HG02852 (cell line): ENCODE measurements at regions not wholly inside any gene's neighbourhood (a gene's known extent, or its start where the extent isn't known, plus 50 kb on each side); places are given as distances from the start of the nearest gene placed in this dataset.

Experiments
- ATAC-seq: cut with Tn5 transposase; IDR thresholded peaks from one replicate; pipeline ENCODE4 v1.9.1; 2021; ENCODE audit warnings: mild to moderate bottlenecking, moderate library complexity; ENCODE audit not compliant: unreplicated experiment

DNA sequence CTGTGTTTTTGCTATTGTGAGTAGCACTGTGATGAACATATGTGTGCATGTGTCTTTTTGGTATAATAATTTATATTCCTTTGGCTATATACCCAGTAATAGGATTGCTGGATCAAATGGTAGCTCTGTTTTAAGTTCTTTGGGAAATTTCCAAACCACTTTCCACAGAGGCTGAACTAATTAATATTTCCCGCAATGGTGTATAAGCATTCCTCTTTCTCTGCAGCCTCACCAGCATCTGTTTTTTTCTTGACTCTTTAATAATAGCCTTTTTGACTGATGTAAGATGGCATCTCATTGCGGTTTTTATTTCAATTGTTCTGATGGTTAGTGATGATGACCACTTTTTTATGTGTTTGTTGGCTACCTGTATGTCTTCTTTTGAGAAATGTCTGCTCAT lies 247.7 kb upstream of the NDST3 start:
- ATAC-seq, result no peak

DNA sequence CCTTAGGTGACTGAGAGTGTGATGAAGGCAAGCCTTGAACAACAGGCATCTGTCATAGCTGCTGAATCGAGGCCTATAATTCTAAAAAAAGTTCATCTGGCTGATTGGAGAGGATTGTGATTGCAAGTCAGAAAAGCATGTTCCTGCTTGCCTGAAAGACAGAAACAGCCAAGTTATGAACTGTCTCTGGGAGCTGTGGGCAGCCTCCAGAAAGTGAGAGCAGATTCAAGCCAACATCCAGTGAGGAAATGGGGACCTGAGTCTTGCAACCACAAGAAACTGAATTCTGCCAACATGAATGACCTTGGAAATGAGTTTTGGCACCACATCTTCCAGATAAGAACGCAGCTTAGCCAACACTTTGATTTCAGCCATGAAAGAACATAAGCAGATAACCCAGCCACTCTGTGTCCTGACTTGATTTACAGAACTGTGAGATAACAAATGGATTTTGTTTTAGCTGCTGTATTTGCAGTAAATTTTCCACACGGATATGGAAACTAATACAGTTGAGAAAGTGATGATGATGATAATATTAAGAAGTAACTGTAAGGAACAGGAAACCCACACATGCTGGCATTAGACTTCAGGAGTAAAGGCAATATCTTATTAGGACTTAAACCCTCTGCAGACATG lies 240.3 kb upstream of the NDST3 start:
- no peak for ATAC-seq

DNA sequence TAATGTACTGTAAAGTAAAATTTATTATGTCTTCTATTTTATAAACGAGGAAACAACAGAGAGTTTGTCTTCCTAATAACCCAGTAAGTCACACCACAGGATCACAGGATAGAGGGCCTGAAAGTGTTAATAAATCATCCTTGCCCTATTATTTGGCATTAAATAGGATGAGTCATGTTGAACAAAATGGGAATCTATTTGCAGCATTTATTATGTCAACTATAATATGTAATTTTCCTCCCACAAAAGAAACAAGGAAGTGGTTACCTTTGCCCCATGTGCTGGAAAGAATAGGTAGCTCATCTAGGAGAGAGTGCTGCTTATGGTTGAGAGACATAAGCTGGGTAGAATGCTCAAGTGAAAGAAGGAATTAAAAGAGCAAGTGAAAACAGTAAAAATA lies 237.6 kb upstream of the NDST3 start:
- ATAC-seq, result no peak

DNA sequence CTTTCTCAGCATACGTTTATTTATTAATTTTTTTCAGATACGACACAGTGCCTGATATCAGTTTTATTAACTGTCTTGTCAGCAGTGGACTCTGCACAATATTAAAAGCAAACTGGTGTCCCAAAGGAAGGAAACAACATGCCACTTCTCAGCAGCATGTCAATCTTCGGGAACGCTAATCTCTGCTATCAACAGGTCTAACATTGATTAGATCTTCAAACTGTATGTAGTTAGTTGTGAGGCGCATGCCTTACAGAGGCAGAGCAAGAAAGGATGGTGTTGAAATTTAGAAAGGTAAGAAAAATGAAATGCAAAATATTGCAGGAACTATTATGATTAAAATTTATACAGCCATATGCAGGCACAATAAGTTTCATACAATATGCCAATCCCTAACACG lies 233.7 kb upstream of the NDST3 start:
- no peak for ATAC-seq

DNA sequence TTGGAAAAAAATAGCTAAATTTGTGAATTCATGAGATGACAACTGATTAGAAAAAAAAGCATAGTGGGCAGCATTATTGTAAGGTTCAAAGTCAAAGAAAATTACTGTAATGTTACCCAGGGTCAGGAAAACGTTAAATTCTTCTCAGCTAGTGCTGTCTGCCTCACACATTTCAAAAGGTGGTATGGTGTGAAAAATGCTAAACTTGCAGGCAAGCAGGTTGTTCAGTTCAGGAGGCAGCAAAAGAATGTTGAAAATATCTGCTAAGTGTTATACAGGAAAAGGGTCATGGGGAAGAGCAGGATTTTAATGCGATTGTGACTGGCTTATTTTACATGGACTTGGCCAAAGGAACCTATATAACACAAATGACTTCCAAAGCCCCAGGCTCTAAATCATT lies 232.5 kb upstream of the NDST3 start:
- no peak for ATAC-seq

DNA sequence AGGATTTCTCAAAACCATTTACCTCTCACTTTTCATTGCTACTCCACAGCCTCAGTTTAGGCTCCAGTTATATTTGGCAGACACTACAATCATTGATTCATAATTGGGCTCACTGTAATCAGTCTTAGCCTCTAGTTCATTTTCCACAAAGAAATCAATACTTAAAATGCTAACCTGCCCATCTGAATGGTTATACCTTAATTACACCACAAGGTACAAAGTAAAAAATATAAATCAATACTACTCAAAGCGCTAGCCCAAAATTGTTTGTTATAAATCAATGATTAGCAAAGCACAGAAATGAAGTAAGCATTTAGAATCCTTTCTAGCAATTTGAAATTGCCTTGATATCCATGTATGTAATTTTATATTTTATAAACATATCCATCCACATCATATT lies 222.6 kb upstream of the NDST3 start:
- ATAC-seq, result no peak

DNA sequence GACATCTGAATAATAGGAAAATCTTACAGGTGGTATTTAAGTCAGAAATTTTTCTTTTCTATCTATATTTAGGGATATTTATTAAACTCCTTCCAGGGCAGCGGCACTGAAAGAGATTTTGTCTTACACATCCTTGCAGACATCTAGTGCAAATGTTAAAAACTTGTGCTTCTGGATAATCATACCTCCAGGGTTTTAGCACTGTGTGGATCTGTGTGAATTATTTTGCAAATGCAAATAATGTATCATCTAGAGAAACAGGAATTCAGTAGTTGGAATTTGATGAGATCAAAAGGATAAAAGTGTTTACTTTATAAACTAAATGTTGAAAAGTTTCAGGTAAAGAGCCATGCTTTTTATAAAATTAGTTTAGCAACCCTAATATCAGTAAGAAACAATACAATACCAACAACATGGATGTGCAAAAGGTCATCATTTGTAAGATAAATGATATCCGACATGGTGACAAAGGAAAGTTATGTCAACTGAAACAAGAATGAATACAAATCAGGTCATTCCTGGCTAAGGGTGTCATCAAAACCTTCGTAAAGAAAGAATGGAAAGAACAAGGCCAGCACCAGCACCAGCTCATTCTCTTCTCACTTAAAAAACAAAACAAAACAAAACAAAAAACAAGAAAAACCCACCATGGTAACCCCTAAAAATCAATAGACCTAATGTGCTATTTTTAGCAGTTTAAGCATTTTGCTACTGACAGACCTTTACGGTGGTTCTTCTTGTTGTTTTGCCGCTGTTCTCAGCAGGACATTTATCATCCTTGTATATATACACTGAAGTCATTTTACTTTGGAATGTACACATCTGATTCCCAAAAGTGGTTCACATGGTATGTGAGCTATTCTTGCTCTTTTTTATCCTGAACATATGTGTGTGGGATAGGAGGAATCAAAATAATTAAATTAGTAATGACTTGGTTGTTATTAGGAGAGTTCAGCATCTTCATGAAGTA lies 219.7 kb upstream of the NDST3 start:
- ATAC-seq, result no peak

DNA sequence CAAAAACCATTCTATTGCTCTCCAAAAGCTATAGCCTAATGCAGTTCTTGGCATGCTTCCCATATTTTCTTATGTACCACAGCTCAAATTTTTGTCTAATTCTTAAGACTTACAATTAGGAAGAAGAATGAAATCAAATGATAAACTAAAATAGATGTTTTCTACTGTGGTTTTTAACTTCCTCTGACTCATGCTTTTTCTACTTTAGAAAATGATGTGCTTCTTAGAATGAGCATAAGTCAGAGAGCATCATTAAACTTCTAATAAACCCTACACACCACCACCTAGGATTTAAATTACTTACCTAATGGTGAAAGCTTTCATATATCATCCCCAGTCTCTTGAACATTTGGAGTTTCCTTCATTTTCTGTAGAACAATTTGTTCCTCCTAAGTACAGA lies 217.0 kb upstream of the NDST3 start:
- ATAC-seq, result no peak

DNA sequence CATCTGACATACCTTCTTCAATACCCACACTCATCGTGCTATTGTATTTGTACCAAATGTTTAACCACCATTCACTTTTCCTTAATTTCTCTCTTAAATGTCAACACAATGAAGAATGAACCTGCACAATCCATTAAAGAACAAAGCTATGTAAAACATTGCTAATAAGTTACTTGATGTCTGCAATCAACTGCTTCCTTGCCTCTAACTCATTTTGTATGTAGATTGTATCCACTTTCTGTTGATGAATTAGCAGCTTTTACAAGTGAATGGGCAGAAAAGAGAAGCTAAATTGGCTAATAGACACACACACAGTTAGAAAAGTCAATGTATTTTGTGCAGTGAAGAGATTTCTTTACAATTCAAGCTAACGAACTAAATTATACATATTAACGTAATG lies 212.5 kb upstream of the NDST3 start:
- no peak for ATAC-seq

DNA sequence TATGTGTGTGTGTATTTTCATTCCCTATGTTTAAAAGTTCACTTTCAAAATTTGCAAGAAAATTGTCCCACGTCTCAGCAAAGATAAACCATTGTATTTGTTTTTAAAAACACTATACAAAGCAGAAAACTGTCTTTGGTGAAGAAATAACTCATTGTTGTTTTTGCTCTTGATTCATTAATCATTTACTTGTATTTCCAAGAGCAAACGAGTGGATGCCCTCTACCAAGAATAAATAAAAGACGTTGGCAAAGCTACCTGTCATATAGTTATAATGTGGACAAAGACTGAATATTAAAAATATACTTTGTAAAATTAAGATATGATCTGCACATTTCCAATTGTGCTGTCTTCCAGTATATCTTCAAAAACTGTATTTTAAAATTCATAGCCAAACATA lies 210.9 kb upstream of the NDST3 start:
- ATAC-seq, result no peak

DNA sequence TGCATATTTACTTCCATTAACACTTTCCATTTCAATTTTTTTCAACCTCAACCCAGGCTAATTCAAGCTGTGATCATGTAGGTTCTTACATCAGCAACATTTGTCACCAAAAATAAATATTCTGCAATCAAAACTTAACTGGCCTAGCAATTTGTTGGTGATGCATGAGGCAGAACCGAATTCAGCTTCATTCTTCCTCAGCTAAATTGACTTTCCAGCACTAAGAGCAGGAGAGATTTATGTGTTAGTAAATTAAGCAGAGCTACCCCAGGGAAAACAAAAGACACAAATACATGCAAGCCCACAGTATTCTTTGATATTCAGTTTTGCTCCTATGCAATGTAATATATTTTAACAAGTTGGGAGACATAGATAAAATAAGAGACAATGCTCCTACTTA lies 208.7 kb upstream of the NDST3 start:
- no peak for ATAC-seq

DNA sequence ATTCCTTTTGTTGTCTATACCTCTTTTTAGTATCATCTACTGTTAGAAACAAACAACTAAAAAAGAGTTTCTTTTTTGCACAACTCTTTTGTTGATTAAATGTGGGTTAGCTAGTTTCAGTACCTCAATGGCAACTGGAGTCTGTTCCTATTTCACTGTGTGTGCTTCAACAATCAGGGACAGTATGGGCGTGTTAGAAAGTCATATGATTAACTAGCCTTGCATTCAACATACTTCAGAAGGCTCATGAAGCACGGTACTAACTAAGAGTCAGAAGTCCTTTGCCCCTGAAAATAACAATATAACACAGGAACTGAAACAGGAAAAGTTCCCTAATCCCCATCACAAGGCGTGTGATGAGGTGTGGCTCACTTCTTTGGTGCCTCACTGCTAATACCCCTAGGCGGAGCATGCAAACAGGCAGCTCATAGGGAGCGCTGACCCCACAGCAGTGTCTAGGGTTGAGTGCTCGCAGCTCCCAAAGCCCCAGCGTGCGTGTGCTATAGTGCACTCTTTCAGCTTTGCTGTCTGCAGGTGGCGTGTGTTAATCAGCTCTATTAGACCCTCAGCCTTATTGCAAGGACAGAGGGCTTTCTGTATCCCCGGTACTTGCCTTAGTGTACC lies 203.1 kb upstream of the NDST3 start:
- no peak for ATAC-seq

DNA sequence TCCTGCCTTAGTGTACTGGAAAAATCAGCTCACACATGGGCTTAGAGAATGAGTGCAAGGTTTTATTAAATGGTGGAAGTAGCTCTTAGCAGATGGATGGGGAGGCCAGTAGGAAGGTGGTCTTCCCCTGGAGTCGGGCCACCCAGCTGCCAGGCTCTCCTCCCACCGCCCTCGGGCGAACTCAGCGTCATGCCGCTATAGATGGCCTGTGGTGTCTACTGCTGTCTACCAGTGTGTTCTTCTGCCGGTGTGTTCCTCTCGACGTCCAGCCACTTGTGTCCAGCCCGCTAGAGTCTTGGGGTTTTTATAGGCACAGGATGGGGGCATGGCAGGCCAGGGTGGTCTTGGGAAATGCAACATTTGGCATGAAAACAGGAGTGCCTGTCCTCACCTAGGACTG lies 198.7 kb upstream of the NDST3 start:
- ATAC-seq, result no peak

DNA sequence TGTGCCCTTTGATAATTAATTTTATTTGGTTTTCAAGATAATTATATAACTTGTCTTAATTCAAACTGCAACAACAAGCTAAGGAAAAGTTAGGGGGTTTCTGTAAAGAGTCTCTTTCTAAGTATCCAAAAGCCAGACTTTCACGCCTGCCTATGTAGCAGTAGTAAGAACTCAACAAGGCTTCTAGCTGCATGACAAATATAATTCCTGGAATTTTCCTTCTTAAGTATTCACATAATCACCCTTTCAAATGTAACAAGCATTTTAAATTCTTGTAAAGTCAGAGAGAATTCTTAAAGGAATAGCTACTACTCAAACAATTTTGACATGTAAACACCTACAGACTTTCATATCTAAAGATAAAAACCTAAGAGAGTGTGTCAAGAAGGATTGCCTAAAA lies 189.7 kb upstream of the NDST3 start:
- ATAC-seq, result no peak

DNA sequence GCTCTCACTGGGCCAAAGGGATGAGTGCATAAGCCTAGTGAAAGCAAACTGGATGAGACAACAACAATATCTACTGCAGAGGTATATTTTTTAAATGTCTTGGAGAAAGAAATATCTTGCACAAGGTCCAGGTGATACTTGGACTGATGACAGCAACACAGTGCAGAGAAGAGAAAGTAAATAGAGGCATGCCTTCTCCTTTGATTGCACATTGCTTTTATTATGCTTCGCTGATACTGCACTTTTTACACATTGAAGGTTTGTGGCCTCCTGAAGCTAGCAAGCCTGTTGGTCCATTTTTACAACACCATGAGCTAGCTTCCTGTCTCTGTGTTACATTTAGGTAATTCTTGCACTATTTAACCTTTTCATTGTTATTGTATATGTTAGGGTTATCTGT lies 189.0 kb upstream of the NDST3 start:
- ATAC-seq, result no peak

DNA sequence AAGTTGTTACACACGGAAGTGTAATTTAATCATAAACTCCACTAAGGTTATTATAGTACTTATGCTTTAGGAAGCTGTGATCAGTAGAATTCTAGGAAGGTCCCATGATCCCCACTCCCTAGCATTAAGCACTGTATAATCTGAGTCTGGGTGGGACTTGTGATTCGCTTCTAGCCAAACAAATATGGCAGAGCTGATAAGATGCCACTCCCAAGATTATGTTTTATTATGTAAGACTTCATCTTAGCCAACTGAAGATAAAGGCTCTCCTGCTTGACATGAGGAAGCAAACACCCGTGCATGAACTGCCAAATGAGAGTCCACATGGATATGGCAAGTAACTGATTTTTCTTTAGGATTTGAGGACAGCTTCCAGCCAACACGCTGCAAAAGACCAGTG lies 186.4 kb upstream of the NDST3 start:
- no peak for ATAC-seq

DNA sequence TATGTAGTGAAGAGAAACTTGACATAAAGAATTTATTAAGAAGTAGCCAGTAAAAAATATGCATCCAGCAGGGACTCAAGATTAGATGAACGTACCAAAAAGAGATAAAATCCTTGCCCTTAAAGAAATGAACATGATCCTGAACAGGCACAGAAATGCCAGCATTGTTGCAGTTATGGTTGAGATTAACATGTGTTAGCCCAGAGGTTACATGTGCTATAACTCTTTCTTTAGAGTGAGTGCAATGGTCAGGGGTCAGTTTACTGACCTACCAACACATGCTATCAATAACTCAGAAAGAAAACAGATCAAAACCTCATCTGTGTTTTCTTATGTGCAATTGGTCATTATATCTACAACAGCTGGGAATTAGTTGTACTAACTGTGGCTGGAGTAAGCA lies 166.1 kb upstream of the NDST3 start:
- ATAC-seq, result no peak

DNA sequence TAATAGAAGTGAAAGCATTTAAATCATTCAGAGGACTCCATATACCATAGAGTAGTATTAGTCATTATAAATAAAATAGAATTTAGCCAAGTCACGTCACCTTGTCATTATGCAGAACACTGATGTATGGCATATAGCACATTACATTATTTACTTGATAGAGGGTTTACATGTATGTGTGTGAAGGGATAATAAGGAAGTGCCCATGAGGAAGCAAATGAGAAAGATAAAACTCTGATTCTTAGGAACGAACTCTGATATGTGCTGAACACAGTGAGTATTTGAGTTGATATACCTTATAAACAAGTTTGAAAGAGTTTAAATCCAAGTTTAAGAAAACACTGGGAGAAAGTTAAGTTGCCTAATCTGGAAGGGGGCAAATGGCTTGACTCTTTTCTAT lies 160.5 kb upstream of the NDST3 start:
- no peak for ATAC-seq

DNA sequence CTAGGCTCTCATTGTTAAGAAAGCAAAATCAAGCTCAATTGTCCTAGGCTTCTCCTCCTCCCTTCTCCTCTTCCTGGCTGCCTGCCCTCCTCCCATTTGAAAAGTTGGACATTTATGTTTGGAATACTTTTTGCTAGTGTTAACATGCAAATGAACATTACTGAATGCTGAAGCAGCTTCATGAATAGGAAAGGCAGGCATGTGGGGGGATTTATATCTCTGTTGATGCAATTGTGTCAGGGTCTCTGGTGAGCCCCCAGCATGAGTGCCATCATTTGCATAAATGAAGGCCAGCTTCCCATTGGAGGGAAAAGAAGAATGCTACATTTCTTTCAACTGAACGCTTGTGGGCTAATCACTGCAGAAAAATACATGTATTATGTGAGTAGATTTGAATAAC lies 160.1 kb upstream of the NDST3 start:
- no peak for ATAC-seq

DNA sequence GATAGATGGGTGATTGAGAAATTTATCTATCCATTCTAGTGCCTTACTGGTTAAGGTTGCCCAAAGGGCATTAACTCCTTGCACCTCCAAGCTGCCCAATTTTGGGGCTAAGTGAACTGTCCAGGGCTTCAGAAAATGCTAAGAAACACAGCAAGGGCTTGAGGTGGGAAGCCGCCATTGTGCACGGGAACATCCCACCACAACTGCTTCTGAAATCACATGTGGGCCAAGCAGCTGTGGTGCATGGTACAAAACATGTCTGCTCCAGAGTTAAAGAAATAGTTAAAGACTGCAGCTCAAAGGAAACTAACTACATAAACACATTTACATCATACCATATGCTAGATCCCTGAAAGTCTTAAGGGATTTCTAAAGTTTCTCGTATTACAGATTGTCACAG lies 144.3 kb upstream of the NDST3 start:
- ATAC-seq, result no peak

DNA sequence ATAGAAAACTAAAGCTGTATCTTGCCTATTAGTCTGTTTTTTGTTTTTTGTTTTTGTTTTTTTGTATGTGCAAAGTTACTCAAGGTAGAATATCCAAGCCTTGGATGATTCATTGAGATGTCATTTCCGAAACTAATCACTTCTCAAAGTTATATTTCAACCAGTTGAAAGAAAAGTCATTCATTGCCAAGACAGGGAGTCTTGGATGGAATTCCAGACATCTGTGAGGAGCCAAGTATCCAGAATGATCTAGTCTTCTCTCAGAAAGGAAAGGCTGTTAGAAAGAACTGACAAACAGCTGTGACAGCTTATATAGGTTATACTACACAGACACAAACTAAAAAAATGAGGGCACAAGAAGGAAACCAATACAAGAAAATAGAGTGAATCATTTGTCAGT lies 141.1 kb upstream of the NDST3 start:
- ATAC-seq, result no peak

DNA sequence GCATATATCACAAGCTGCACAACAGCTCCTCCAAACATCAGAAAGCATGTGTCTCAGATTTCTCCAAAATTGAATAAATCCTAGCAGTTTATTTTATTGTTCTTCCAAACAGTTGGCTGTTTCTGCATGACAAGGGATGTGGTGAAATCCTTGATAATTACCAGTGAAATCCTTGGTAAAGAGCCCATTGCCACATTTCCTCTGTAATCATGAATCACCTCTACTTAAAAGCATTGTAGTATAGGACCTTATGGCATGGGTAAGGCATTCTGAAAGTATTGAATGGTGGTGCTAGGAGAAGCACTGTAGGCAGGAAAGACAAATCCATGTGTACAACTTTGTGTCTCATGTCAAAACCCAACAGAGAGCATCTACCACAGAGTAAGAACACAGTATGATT lies 135.8 kb upstream of the NDST3 start:
- ATAC-seq, result no peak
